ENCODE measurements at regions not wholly inside any gene's neighbourhood (a gene's known extent, or its start where the extent isn't known, plus 50 kb on each side); places are given as distances from the start of the nearest gene placed in this dataset.
"Not testable (repeated sequence)": the region's sequence is repeated elsewhere in the genome, so short reads cannot be mapped to it uniquely, and the experiment has no call there.

- no peak for DNase-seq
Observed at GRCh38 chr2:184032983-184033382, 565.3 kb upstream of the ZNF804A start.

- no peak for DNase-seq
Observed at GRCh38 chr2:184037273-184037672, 561.1 kb upstream of the ZNF804A start.

GRCh38 chr2:184039493-184039892 is 558.8 kb upstream of the ZNF804A start:
- no peak for DNase-seq

- DNase-seq: no peak
Observed at GRCh38 chr2:184040230-184040629, 558.1 kb upstream of the ZNF804A start.

GRCh38 chr2:184041077-184041476 is 557.3 kb upstream of the ZNF804A start:
- DNase-seq: no peak

GRCh38 chr2:184041777-184042176 is 556.6 kb upstream of the ZNF804A start:
- no peak for DNase-seq

GRCh38 chr2:184047536-184047935 is 550.8 kb upstream of the ZNF804A start:
- DNase-seq: no peak

GRCh38 chr2:184049566-184049965 is 548.8 kb upstream of the ZNF804A start:
- DNase-seq: no peak

GRCh38 chr2:184053326-184053725 is 545.0 kb upstream of the ZNF804A start:
- no peak for DNase-seq

- DNase-seq: not testable (repeated sequence)
Observed at GRCh38 chr2:184054419-184054818, 543.9 kb upstream of the ZNF804A start.

- no peak for DNase-seq
Observed at GRCh38 chr2:184057910-184058309, 540.4 kb upstream of the ZNF804A start.

GRCh38 chr2:184060268-184060667 is 538.1 kb upstream of the ZNF804A start:
- not testable (repeated sequence) for DNase-seq

GRCh38 chr2:184067502-184067901 is 530.8 kb upstream of the ZNF804A start:
- DNase-seq: no peak

- no peak for DNase-seq
Observed at GRCh38 chr2:184072470-184072869, 525.9 kb upstream of the ZNF804A start.

- DNase-seq: no peak
Observed at GRCh38 chr2:184078496-184078895, 519.8 kb upstream of the ZNF804A start.

- DNase-seq: no peak
Observed at GRCh38 chr2:184091456-184091855, 506.9 kb upstream of the ZNF804A start.

GRCh38 chr2:184113696-184114403 is 484.5 kb upstream of the ZNF804A start:
- no peak for DNase-seq

GRCh38 chr2:184114439-184114838 is 483.9 kb upstream of the ZNF804A start:
- no peak for DNase-seq

- no peak for DNase-seq
Observed at GRCh38 chr2:184119989-184120800, 478.1 kb upstream of the ZNF804A start.

GRCh38 chr2:184125867-184126266 is 472.5 kb upstream of the ZNF804A start:
- DNase-seq: no peak

- no peak for DNase-seq
Observed at GRCh38 chr2:184129073-184129472, 469.3 kb upstream of the ZNF804A start.

- no peak for DNase-seq
Observed at GRCh38 chr2:184137955-184138354, 460.4 kb upstream of the ZNF804A start.

GRCh38 chr2:184141866-184142265 is 456.5 kb upstream of the ZNF804A start:
- DNase-seq: no peak

GRCh38 chr2:184154438-184154837 is 443.9 kb upstream of the ZNF804A start:
- DNase-seq: no peak
